Ovary (tissue), 3 donors: ENCODE measurements at regions not wholly inside any gene's neighbourhood (a gene's known extent, or its start where the extent isn't known, plus 50 kb on each side); places are given as distances from the start of the nearest gene placed in this dataset.

ENCODE experiments used
- EP300 ChIP-seq: sonication (generic); formaldehyde crosslinking; IDR thresholded peaks from one replicate; pipeline ENCODE4 v1.6.1; 2017; ENCODE audit warnings: antibody characterized with exemption
- POLR2A ChIP-seq: fragments of 450-650 bp; IDR thresholded peaks from one replicate; pipeline ENCODE4 v1.6.1; 2017; ENCODE audit warnings: antibody characterized with exemption, mild to moderate bottlenecking, moderate library complexity
- TF ChIP-seq, protein P1 (sequence below), 3 donors: fragments of 450-650 bp in 2 of 3; fragments of 200-600 bp in 1 of 3; IDR thresholded peaks; one replicate each; pipeline versions ENCODE4 v1.5.1 to v1.8.0; 2016 to 2022; ENCODE audit warnings: antibody characterized with exemption in 3 of 3, mild to moderate bottlenecking in 1 of 3
- donor health status: DM: no; HTN: no; CAD: no.

GRCh38 chr9:2243666-2244555 is 228.8 kb downstream of the SMARCA2 start:
- TF ChIP-seq, protein P1, sequence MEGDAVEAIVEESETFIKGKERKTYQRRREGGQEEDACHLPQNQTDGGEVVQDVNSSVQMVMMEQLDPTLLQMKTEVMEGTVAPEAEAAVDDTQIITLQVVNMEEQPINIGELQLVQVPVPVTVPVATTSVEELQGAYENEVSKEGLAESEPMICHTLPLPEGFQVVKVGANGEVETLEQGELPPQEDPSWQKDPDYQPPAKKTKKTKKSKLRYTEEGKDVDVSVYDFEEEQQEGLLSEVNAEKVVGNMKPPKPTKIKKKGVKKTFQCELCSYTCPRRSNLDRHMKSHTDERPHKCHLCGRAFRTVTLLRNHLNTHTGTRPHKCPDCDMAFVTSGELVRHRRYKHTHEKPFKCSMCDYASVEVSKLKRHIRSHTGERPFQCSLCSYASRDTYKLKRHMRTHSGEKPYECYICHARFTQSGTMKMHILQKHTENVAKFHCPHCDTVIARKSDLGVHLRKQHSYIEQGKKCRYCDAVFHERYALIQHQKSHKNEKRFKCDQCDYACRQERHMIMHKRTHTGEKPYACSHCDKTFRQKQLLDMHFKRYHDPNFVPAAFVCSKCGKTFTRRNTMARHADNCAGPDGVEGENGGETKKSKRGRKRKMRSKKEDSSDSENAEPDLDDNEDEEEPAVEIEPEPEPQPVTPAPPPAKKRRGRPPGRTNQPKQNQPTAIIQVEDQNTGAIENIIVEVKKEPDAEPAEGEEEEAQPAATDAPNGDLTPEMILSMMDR (IDR thresholded peaks at IDR 0.05) = no peak
- no peak for TF ChIP-seq EP300
- no peak for TF ChIP-seq POLR2A
